H1 (cell line): ENCODE measurements at regions not wholly inside any gene's neighbourhood (a gene's known extent, or its start where the extent isn't known, plus 50 kb on each side); places are given as distances from the start of the nearest gene placed in this dataset.

Experiments
- GABPA ChIP-seq: IDR thresholded peaks from 2 replicates; pipeline ENCODE4 v1.6.1; 2011; ENCODE audit warnings: mild to moderate bottlenecking, low read length, moderate library complexity, borderline replicate concordance; ENCODE audit not compliant: insufficient read depth

DNA sequence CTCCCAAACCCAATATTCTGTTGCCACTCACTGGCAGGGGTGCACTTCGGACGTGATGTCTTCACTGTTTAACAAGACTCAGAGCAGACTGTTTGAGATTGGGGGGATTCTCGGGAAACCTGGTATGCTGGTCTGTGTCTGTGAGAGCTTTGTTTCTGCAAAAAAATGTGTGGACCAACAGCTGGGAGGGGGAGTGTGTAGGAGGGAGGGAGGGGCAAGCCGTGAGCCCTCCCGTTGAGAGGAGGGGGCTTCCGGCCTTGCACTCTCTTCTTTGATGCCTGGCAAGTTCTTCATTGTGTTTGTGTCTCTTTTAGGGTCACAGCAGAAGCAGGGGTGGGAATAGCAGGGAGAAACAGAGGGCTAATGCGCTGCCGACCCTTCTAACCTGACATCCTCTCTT lies 74.9 kb upstream of the NDN start (continued):
- TF ChIP-seq GABPA: no peak
